HG02870 (cell line): ENCODE measurements at regions not wholly inside any gene's neighbourhood (a gene's known extent, or its start where the extent isn't known, plus 50 kb on each side); places are given as distances from the start of the nearest gene placed in this dataset.
"Not testable (repeated sequence)": the region's sequence is repeated elsewhere in the genome, so short reads cannot be mapped to it uniquely, and the experiment has no call there.

Source experiments
- ATAC-seq: cut with Tn5 transposase; IDR thresholded peaks from one replicate; pipeline ENCODE4 v1.9.1; 2021; ENCODE audit warnings: mild to moderate bottlenecking, moderate library complexity; ENCODE audit not compliant: unreplicated experiment

GRCh38 chrX:46173159-46173558 lies 372.1 kb downstream of the ZNF674 start:
- no peak for ATAC-seq

DNA sequence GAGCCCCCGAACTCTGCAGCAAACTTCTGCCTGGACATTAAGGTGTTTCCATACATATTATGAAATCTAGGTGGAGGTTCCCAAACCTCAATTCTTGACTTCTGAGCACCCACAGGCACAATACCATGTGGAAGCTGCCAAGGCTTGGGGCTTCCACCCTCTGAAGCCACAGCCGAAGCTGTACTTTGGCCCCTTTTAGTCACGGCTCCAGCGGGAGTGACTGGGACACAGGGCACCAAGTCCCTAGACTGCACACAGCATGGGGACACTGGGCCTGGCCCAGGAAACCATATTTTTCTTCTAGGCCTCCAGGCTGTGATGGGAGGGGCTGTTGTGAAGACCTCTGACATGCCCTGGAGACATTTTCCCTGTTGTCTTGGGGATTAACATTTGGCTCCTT lies 373.8 kb downstream of the ZNF674 start:
- ATAC-seq = not testable (repeated sequence)

DNA sequence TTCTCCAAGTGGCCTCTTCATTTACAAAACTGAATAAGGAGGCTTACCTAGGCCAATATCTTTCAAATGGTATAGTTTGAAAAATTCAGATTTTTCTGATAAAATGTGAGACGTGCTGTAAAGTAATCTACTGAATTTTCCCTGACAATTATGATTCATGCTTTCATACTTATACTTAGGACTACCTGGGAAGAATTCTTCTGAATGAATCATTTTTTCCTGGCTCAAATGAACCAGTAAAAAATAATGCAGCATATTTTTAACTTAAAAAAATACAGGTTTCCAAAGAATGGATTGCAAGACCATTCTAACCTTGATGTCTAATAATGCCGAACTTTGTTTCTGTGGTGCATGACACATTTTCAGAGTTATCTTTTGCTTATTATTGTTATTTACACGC lies 375.4 kb downstream of the ZNF674 start:
- no peak for ATAC-seq

DNA sequence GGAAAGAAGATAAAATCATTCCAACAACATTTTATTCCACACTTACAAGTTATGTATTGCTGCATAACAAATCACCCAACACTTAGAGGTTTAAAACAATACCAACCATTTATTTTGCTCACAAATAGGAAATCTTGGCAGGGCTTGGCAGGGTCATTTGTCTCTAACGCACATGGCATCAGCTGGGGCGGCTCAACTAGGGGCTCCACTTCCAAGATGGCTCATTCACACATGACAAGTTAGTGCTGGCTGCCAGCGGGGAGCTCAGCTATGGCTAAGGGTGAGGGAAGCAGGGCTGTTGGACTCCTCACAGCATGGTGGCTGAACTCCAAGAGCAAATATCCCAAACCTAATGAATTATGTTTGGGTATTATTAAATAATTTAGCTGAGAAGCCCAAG lies 377.0 kb downstream of the ZNF674 start:
- no peak for ATAC-seq

GRCh38 chrX:46165866-46166265 lies 379.4 kb downstream of the ZNF674 start:
- no peak for ATAC-seq

DNA sequence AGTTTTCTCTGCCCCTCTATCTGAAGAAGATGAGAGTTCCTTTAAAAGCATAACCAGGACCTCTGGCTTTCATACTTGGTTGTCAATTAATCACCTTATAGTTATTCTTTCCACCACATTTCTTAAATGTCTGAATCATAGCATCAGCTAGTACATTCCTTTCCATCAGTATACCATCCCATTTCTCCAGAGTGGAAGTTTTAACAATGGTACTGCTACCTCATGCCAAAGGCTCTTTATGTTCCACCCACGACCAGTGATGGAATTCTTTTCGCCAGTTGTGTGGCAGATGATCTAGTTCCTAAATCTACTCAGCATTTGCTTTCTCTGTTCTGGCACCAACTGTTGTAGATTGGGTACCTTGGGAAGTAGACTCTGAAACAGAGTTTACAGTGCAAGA lies 379.8 kb downstream of the ZNF674 start:
- no peak for ATAC-seq

DNA sequence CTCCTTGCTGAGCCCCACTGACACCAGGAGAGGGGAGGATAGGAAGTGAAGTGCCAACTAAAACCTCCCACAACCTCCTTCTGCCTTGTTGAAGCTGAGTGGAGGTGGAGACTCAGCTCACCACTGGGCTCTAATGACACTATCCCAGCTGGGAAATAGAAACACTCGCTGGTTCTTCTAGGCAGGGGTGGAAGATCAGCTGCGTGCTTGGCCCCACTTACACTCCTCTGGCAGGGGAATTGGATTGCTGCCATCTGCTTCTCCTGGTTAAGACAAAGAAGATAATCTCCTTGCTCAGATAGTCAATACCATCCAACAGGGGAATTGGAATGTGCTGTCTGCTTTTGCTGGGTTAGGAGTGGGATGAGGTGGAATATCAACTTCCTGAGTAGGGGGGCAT lies 392.5 kb downstream of the ZNF674 start:
- no peak for ATAC-seq

- ATAC-seq = not testable (repeated sequence)
Observed at GRCh38 chrX:46151332-46151731, 393.9 kb downstream of the ZNF674 start.

GRCh38 chrX:46144566-46144965 lies 400.7 kb downstream of the ZNF674 start:
- ATAC-seq = no peak

DNA sequence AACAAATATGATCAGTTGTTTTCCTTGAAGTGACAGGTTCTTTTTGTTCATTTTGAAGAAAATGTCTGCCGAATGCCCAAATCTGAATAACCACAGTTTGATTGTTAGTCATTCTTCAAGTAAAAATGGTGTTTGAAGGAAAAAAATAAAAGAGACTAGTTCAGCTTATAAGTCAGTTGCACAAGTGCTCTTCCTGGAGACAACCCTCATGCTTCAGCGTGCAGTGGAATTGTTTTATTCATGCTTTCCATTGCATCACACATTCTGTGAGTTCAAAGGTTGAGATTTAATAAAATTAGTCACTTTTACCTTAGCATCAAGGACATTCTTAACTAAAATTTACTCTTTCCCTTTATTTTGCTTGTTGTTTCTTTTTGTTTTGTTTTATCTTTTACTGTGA lies 404.9 kb downstream of the ZNF674 start:
- ATAC-seq = no peak

GRCh38 chrX:46130247-46130646 lies 415.0 kb downstream of the ZNF674 start:
- ATAC-seq = no peak

DNA sequence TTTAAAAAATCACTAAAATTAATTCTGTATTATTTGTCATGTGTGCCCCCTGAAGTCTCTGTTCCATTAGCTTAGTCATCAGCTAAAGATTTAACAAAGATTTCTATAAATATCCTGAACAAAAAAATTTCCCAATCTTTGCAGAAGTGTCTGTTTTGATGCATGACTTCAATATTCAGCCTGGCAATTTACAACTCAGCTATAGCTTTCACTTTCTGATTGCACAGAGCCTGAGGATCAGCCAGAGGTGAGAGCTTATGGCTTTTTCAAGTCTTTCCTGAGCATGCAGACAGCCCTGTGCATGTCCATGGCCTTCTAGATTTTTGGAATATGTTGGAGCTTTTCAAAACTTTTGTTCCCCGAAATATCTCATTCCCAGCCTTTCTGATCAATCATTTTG lies 420.1 kb downstream of the ZNF674 start:
- ATAC-seq = no peak

DNA sequence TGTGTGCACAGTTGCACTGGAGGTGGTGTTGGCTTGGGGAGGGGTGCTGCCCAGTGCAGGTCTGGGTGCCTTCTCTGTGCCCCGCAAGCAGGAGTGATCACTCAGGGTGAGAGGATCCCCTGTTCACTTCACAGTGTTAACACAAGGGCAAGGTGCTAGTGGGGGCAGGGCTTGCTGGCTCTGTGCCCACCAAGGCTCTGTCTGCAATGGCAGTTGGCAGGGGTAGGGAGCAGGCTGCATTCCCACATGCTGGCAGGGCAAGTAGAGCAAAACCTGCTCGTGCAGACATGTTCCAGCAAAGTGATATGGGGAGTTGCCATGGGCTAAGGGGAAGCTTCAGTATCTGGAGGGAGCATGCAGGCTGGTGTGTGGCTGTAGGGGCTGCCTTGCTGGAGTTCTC lies 428.0 kb downstream of the ZNF674 start:
- ATAC-seq = no peak

DNA sequence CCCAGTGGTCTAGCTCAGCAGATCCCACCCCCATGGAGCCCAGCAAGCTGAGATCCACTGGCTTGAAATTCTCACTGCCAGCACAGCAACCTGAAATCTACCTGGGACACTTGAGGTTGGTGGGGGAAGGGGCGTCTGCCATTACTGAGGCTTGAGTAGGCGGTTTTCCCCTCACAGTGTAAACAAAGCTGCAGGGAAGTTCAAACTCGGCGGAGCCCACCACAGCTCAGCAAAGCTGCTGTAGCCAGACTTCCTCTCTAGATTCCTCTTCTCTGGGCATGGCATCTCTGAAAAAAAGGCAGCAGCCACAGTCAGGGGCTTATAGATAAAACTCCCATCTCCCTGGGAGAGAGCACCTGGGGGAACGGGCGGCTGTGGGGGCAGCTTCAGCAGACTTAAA lies 457.9 kb downstream of the ZNF674 start:
- not testable (repeated sequence) for ATAC-seq

- not testable (repeated sequence) for ATAC-seq
Observed at GRCh38 chrX:46080121-46080520, 465.1 kb downstream of the ZNF674 start.

DNA sequence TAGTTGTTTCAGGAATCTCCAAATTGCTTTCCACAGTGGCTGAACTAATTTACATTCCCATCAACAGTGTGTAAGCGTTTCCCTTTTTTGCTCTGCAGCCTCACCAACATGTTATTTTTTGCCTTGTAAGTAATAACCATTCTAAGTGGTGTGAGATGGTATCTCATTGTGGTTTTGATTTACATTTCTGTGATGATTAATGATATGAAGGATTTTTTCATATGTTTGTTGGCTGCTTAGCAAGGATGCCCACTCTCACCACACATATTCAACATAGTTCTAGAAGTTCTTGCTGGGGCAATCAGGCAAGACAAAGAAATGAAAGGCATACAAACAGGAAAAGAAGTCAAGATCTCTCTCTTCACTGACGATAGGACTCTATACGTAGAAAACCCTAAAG lies 472.4 kb downstream of the ZNF674 start:
- no peak for ATAC-seq

DNA sequence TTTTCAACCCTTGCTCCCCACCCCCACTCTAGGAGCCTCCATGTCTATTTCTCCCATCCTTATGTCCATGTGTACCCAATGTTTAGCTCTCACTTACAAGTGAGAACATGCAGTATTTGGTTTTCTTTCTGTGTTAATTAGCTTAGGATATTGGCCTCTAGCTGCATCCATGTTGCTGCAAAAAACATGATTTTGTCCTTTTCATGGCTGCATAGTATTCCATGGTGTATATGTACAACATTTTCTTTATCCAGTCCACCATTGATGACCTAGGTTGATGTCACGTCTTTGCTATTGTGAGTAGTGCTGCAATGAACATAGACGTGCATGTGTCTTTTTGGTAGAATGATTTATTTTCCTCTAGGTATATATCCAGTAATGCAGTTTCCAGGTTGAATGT lies 472.8 kb downstream of the ZNF674 start:
- ATAC-seq = no peak

DNA sequence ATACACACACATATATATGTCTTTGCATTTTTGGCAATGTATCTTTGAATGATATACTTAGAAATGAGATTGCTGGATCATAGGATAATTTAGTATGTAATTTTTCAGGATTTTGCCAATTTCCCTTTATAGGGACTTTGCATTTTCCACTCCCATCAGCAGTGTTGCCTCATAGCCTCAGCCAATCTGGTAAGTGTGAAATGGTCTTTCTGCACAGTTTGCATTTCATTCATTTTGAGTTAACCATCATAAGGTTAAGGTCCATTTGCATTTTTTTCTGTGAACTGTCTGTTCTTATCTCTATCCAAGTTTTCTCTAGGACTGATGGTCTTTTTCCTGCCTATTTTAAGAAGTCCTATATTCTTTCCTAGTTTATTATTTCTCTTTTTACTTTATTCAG lies 474.8 kb downstream of the ZNF674 start:
- ATAC-seq = no peak

DNA sequence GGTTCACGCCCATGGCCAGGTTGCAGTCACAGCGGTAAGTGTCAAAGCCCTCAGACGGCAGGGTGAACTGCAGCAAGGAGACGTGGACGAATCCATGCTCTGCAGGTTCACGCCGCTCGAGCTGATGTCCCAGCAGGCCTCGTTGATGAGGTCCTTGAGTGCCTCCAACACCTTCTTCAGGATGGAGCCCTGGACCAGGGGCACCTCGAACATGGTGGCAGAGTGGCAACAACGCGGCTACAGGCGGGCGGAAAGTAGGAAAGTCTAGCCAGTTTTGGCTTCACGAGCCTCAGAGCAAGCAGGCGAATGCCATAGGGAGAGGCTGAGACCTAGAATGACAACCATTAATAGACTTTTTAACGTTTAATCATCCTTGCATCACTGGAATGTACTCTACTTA lies 485.9 kb downstream of the ZNF674 start:
- ATAC-seq = no peak

GRCh38 chrX:46044486-46044885 lies 500.7 kb downstream of the ZNF674 start:
- ATAC-seq = no peak

DNA sequence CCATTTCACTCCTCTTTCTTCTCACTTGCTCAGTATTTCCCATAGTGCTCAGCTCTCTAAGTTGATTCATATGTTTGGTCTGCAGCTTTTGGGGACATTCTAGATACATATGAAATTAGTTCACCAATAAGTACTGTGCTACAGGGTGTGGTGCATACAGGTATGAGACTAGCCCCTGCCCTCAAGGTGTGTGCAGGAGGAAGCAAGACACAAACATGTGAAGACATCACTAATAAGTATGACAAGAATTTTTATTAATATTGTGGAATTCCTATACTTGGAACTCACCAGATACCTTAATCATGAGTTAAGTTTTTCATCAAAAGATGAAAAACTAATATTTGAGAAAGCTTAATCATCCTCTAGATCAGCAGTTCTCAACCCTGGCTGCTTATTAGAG lies 505.2 kb downstream of the ZNF674 start:
- ATAC-seq = no peak

- no peak for ATAC-seq
Observed at GRCh38 chrX:46039526-46039925, 505.7 kb downstream of the ZNF674 start.

DNA sequence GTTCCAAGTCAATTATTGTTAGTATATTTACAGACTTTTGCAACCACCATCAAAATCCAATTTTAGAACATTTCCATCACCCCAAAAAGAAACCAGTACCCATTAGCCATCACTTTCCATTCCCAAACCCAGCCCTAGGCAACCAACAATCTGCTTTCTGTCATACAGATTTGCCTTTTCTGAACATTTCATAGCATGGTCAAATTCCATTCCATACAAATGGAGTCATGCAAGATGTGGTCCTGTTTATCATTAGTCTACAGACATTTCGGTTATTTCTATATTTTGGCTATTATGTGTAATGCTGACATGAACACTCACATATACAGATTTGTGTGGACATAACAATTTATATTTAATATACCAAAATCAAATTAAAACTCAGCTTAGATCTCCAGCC lies 508.7 kb downstream of the ZNF674 start:
- no peak for ATAC-seq

- ATAC-seq = no peak
Observed at GRCh38 chrX:46034868-46035267, 510.4 kb downstream of the ZNF674 start.
